GM19455 (cell line): ENCODE measurements at regions not wholly inside any gene's neighbourhood (a gene's known extent, or its start where the extent isn't known, plus 50 kb on each side); places are given as distances from the start of the nearest gene placed in this dataset.

Experiments used
- ATAC-seq: cut with Tn5 transposase; IDR thresholded peaks from one replicate; pipeline ENCODE4 v1.9.1; 2021; ENCODE audit not compliant: unreplicated experiment

DNA sequence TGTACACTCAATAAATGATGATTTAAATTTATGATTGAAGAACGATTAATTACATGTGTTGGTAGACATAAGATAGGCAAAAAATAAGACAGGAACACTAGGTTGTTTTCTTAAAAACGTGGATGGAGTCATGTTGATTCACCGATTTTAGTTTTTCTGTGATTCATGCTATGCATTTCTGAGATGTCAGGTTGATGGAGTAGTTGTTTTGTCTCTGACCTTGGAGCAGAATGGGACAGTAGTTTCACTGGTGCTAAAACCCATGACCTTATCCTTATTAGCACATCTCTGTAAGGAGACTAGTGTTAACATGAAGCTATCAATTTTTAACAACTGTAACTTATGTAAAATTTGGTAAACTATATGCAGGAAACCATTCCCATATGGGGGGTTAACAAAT lies 611.6 kb upstream of the FZD8 start:
- no peak for ATAC-seq

DNA sequence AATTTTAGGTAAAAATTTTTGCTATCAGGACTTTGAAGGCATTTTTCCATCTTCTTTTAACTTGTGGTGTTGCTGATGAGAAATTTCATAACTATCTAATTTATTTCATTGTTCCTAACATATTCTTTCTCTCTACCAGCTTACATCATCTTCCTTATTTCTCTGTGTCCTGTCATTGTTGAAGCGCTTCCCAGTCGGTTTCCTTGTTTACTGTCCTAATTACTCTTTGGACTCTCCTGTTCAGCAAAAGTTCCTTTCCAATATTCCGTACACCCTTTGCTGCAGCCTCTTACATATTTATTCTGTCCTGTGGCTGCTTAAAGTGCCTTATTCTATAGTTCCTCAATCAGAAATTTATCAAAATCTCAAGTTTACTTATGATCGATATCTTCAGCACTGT lies 609.0 kb upstream of the FZD8 start:
- no peak for ATAC-seq

DNA sequence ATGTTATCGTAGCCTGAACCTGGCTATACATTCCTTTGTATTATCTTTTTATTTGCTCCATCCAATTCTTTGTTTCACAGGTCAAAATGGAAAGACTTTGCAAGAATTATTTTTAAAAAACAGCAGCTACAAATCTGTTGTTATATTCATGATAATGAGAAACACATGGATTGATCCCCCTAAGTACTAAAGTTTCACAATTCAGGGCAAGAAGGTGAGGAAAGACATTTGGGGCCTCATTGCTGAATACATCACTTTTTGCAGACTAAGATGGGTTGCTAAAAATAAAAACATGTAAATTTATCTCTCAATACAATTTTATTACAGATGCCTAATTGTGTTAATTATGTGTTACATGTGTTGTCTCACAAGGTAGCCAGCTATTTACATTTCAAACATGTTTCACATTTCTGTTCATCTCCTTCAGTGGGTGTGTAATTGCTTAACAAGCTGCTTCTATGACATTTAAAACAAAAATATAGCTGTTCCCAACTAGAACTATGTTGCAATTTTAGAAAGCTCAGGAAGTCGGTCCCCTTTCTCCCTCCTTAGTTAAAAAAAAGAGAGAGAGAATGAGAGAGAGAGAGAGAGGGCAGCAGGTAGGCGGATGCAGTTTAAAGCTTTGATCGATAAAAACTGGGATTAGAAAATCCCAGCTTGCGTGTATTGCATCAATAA lies 606.3 kb upstream of the FZD8 start:
- ATAC-seq: no peak

DNA sequence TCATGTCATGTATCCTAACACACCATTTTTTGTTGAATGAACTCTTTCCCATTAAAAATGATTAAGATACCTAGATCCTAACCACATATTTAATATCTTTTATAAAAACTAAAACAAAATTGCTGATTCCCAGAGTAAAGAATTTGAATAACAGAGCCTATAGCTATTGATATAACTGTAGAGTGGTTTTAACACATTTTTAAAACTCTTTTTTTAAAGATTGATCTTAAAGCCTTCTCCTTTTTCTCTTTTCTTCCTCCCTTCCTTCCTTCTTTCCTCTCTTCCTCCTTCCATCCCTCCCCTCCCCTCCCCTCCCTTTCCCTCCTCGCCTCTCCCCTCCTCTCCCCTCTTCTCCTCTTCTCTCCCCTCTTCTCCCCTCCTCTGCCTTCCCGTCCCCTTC lies 605.4 kb upstream of the FZD8 start:
- ATAC-seq: no peak

DNA sequence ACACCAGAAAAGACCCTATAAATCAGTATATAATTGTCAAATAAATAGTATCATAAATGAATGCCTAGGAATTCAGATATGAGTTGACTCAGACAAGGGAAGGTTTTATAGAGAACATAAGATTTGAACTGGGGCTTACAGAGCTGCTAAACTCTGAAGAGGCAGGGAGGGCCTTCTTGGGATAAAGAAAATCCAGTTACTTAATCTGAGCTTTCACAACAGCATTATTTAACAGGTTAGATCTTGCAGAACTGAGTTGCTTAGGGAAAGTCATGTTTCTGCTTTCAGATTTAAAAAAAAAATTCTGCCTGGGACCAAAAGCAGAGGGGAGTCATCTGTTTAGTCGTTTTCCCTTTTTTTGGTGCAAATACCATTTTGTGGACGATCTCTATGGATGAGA lies 594.8 kb upstream of the FZD8 start:
- no peak for ATAC-seq

DNA sequence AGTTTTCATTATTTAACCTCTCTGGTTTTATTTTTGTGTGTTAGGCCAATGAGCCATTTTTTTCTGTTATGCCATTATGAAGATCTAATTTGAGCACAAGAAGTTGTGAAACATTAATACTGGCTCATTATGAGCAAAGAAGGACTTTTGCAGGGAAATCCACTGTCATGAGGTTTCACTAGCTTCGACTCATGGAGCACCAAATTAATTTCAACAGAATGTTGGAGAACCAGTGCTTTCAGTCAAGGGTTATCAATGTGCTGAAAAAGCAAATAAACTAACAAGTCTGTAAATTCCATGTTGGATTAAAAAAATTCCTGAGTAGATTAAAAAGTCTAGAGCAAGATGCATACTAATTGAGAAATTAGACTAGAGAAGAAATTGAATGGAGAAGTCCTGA lies 594.2 kb upstream of the FZD8 start:
- no peak for ATAC-seq

DNA sequence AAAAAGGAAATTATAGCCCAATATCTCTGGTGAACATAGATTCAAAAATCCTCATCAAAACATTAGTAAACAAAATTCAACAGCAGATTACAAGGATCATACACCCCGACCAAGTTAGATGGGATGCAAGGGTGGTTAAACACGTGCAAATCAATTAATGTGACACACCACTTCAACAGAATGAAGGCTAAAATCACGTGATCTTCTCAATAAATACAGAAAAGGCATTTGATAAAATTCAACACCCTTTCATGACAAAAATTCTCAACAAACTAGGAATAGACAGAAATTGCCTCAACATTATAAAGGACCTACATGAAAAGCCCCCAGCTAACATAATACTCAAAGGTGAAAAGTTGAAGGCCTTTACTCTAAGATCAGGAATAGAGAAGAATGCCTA lies 590.8 kb upstream of the FZD8 start:
- ATAC-seq: no peak

DNA sequence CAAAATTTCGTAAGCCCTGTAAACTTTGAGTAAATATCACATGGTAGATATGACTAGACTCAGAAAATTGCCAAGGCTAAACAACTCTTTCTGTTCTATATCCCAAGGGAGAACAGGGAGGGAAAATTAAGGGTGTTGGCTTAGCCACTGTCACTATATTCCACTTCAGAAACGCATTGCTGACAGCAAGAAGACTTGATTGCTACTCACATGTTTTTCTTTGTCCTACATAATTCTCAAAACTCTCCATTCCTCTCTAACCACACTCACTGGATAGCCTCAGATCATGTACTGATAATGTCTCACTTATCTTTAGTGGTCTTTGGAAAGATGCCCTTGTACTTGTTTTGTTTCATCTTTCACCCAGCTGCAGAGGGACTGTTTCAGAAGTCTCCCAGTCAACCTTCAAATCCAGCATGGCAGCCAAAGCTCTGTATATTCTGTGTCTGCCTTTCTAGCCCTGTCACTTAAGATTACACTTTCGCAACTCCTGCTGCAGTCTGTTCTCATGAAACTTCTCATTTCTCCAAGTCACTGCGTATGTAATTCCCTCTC lies 582.4 kb upstream of the FZD8 start:
- ATAC-seq: no peak

DNA sequence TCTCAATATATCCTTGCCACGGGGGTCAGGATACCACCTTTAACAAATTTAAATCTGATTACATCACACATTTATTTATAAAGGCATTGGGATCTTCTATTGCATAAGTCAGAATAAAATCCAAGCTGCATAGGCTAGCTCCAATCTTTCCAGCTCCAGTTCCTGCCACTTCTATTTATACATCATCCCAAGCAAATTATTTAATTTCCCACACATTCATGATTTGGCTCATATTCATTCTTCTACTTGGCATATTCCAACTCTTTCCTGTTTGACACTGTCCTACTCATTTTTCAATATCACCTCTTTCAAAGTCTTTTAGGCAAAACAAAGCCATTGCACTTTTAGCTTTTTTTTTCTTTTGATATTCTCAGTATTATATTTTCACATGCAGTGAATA lies 579.0 kb upstream of the FZD8 start:
- ATAC-seq: no peak

DNA sequence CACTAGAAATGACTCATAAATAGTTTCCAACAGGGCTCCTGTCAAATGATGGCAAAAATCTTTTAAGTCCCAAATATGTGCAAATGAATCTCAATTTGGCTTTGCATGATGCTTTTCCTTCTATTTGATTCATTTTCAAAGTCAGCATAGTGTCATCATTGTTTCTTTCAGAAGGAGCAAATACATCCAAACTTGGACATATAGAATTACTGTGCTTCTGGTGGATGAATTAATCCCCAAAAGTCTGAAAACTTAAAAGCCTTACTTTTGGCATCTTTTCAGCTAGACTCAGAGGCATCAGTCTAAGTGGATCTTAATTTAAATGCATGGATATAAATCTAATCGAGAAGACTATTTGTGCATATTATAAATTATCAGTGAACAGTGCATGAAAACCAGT lies 578.1 kb upstream of the FZD8 start:
- ATAC-seq: no peak

DNA sequence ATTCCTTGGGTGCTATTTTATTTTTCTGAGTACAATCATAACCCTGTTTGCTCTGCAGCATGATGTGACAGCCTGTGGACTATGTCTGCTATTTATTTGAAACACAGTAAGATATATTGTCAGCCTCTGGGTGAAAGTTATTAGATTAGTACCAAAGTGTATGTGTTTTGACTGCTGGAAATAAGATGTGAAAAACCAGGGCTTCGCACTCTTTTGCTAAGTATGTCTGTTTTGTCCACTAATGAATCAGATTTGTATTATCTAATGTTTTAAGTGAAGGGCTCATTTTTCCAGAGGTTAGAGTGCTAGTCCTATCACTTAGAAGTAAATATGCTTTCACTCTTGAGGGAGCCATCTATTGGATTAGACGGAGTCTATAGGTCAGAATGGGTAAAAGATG lies 569.8 kb upstream of the FZD8 start:
- ATAC-seq: no peak

DNA sequence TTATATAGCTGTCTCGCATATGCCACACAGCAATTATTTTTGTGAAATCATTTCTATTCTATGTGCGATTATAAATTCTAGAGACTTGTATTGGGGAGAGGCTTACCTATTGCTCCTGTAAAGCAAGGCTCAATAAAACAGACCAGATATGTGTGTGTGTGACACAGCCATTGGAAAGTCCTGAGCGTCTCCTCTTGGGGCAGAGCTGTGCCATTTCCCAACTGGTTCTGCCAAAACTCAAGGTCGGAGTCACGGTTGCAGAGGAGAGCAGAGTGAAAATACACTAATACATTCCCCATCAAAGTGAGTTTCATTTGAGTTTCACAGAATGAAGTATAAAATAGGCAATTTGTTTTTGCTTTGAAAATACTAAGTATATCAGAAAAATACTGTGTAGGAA lies 567.4 kb upstream of the FZD8 start:
- no peak for ATAC-seq

DNA sequence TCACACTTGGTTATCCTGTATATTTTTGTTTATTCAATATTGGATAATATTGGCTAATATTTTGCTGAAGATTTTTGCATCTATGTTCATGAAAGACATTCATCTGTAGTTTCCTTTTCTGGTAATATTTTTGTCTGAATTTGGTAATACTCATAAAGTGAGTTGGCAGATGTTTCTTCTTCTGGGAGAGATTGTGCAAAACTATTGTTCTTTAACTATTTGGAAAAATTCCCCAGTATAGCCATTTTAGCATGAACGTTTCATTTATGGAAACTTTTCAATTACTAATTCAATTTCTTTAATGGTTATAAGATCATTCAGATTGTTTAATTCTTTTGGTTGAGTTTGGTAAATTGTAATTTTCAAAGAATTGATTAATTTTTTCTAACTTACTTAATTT lies 560.8 kb upstream of the FZD8 start:
- ATAC-seq: no peak

DNA sequence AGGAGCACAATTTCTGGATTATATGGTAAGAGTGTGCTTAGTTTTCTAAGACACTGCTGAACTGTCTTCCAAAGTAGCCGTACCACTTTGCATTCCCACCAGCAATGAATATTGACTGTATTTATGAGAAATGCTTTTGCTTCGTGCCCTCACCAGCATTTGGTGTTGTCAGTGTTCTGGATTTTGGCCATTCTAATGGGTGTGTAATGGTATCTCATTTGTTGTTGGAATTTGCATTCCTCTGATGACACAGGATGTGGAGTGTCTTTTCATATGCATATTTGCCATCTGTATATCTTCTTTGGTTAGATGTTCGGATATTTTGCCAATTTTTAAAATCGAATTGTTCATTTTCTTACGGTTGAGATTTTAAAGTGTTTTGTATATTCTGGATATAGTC lies 558.5 kb upstream of the FZD8 start:
- no peak for ATAC-seq

DNA sequence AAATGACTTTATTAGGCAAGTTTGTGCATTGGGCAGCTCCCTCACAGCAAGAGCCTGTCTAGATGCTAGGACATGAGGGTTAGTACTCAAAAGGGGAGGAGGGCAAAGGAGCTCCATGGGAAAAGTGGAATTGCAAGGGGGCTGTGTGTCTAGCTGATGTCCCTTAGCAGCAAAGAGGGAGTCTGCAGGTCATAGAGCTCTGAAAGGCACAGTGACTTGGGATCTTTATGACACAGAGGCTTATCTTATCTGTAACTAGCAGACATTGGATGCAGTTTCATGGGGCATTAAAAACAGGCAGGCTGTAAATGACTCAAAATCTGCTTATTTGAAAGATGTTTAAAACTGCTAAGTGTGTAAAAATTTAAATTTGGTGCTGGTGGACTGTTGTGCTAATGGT lies 556.2 kb upstream of the FZD8 start:
- no peak for ATAC-seq

DNA sequence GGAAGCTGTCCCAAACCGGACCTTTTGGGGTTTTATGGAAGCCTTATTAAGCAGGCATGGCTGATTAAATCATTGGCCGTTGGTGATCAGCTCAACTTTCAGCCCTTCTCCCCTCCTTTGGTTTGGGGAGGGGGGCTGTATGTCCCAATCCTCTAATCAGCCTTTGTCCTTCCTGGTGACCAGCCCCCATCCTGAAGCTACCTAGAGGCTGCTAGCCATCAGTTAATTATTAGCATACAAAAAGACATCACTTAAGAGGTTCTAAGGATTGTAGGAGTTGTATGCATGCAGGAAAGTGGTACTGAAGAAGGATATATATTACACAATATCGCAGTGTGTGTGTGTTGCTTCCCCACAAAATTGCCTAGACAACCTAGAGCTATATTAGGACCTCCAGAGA lies 553.3 kb upstream of the FZD8 start:
- no peak for ATAC-seq

DNA sequence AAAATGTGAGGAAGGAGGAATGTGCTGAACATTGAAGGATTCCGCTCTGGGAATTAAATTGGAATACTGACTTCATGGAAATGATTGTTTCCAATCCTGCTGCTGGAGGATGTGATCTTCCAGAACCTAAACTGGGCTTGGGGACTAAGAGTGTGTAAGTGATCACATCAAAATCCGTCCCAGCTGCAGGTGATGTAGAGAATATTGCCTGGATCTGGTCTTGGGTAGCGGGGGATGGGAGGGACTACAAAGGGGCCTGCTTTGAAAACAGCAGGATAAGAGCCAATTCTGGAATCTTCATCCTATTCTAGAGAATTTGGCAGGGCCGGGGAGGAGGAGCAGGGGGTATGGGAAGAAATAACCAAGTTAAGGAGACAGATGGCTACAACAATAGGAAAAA lies 552.2 kb upstream of the FZD8 start:
- ATAC-seq: no peak

DNA sequence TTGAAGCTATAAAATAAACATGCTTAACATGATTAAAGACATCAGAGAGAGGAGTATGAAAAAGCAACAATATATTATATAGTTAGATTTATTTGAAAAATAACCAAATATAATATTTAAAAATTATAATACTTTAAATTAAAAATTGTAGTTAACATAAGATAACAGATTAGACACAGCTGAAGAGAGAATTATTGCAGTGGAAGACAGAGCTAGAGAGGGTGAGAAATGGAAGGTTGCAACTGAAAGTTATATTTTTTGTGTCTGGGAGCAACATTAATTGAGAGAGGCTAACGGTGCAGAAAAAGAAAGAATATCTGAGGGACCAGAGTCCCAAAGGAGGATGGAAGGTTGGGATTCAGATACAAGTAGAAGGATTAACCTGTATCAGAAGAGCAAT lies 548.9 kb upstream of the FZD8 start:
- no peak for ATAC-seq

DNA sequence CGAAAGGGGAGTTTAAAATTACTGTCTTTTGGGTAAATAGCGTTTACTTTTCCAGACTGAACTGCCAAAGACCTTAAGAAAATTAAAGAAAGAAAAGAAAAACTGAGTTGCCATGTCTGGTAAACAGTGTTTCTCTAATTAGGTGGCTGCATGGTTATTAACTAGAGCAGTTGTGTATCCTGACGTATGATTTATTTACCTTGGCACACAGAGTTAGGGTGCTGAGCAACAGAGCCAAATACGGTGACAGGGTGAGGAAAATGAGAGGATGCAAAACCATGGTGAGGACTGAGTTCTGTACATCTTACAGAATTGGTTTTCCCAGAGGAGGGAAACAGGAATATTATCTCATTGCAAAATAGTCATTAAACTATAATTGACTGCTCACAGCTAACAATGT lies 546.4 kb upstream of the FZD8 start:
- no peak for ATAC-seq

DNA sequence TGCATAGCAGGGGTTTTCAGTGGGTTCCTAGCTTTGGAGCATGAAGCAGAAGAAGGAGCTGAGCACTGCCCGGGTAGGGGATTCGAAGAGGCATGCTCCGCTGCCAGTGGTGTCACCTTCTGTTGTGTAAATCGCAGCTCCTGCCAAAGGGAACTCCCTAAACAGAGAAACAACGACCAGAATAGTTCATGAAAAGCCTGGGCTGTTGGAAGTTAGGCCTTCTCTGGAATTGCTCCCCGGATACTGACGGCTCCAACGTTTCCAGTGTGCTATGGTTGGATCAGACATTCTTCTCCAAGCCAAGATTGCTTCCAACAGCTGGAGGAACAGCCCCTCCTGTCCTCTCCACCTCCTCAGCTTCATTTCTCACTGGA lies 546.0 kb upstream of the FZD8 start:
- ATAC-seq: no peak

DNA sequence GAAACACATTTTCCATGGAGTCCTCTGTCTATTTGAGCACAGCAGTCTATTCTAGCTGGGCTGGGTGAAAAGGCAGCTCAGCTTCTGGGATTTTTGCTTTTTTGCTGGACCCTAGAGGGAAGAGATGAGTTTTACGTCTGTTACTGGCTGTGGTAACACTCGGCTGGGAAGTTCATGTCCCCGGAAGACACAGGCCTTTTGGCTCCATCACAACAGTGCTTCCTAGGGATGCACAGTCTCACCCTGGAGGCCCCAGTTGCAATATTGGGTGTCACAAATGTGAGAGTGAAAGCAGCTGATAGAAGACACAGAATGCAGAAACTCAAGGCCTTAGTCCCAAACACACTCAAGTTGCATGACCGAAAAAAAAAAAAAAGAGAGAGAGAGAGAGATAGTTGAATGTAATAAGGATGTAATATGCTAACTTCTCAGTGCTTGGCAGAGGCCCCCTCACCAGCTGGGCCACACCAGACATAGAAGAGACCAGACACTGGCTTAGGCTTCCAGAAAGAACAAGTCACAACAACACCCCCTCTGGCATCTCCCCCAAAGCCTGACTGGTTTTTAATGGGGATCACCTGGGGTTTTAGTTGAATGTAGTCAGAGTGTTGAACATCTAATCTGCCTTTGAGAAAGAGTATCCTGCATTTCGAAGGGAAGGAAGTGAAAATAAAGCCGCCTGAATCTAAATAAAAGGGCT lies 545.4 kb upstream of the FZD8 start:
- ATAC-seq: no peak

DNA sequence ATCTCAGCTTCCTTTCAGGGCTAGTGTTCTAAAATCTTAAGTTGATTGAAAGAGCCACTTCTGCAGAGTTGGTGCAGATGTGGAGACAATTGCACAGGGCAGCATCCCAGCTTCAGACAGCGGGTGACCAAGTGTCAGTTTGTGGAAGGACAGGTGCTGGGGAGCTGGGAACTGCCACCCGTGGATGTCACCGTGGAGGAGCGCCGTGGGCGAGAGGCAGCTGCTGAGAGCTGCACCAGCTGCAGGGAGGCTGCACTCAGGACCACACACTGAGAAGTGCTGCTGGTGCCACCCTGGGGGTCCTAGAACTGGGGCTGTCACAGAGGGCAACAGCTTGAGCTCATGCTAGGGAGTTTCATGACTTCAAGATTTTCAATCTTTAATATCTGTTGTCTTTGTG lies 543.0 kb upstream of the FZD8 start:
- ATAC-seq: no peak

DNA sequence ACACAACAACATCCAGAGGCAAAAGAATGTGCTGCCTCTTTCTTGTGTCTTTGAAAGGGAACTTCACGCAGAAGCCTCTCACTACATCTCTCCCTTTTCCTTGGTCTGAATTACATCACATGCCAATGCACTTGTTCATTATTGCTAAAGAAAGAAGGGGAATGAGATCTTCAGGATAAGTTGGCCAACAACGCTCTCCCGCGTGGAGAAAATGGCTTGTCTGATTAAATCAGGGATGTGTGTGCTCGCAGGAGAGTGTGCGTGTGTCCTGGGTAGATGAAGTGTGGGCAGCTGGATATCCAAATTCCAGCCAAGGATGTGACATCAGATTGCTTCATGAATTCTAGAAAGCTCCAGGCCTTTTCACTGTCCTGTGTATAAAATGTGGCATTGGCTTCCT lies 541.6 kb upstream of the FZD8 start:
- no peak for ATAC-seq
